ENCODE measurements at regions not wholly inside any gene's neighbourhood (a gene's known extent, or its start where the extent isn't known, plus 50 kb on each side); places are given as distances from the start of the nearest gene placed in this dataset.

GRCh38 chr20:6501061-6501460 lies 266.4 kb upstream of the BMP2 start (continued):
- no peak for TF ChIP-seq CHD7 (IDR thresholded peaks at IDR 0.05; ENCODE audit: insufficient replicate concordance, low read length)
- no peak for TF ChIP-seq RFX5 (IDR thresholded peaks at IDR 0.05; ENCODE audit: borderline replicate concordance, low read depth, low read length)
- TF ChIP-seq HDAC2 (IDR thresholded peaks at IDR 0.05; ENCODE audit: borderline replicate concordance in 1 of 2, low read depth in 2 of 2, low read length in 2 of 2): no peak
- TF ChIP-seq BACH1 (IDR thresholded peaks at IDR 0.05; ENCODE audit: low read length): no peak
- TF ChIP-seq JUN (IDR thresholded peaks at IDR 0.05; ENCODE audit: low read depth, low read length): no peak
- TF ChIP-seq SIN3A (conservative IDR thresholded peaks at IDR 0.05 in 1 of 2, IDR thresholded peaks at IDR 0.05 in 1 of 2; ENCODE audit: low read depth in 1 of 2, low read length in 2 of 2): no peak
- no peak for TF ChIP-seq CHD2 (IDR thresholded peaks at IDR 0.05; ENCODE audit: low read length)
- no peak for TF ChIP-seq BCL11A (IDR thresholded peaks at IDR 0.05; ENCODE audit: low read depth in 2 of 2, low read length in 2 of 2)
- TF ChIP-seq SRF (IDR thresholded peaks at IDR 0.05; ENCODE audit: low read depth, low read length): no peak
- no peak for TF ChIP-seq POLR2AphosphoS5 (IDR thresholded peaks at IDR 0.05; ENCODE audit: low read depth, low read length)
- no peak for TF ChIP-seq TAF7 (optimal IDR thresholded peaks at IDR 0.05; ENCODE audit: borderline replicate concordance, low read depth, low read length)
